H1 (cell line): ENCODE measurements at regions not wholly inside any gene's neighbourhood (a gene's known extent, or its start where the extent isn't known, plus 50 kb on each side); places are given as distances from the start of the nearest gene placed in this dataset.

Experiments used
- CTCF ChIA-PET: fragments of 300-600 bp; sonication (Branson Sonifier 250); formaldehyde crosslinking; loops from one replicate; lab custom pipeline; 2021; ENCODE audit not compliant: partially characterized antibody; lab: Charles Lee
- POLR2A ChIA-PET: fragments of 300-600 bp; sonication (Branson Sonifier 250); formaldehyde crosslinking; loops from one replicate; lab custom pipeline; 2021; ENCODE audit warnings: inconsistent platforms; ENCODE audit not compliant: partially characterized antibody; lab: Charles Lee
- DNase-seq, 2 experiments: peaks; one replicate each; pipeline versions ENCODE4 v3.0.0 to v3.0.0-alpha.2; 2010 to 2022; ENCODE audit warnings: low spot score in 2 of 2, low read depth in 1 of 2, mixed read lengths in 1 of 2
- FAIRE-seq: peaks from 2 replicates; lab custom pipeline; 2011; peaks lifted over from hg19 to GRCh38; lab: Jason Lieb, UNC
- H2AFZ ChIP-seq: 2 replicates; pipeline ENCODE4 v1.8.1; 2012; ENCODE audit warnings: low read length, inconsistent platforms
- H2AK5ac ChIP-seq: 2 replicates; pipeline ENCODE4 v1.6.1; 2013; ENCODE audit warnings: low read depth, low read length
- H2BK120ac ChIP-seq: replicated peaks from 2 replicates; pipeline ENCODE3; 2013; ENCODE audit warnings: low read depth, low read length, inconsistent platforms
- H2BK12ac ChIP-seq: 2 replicates; pipeline ENCODE4 v1.6.1; 2013; ENCODE audit warnings: low read depth, low read length
- H2BK15ac ChIP-seq: 2 replicates; pipeline ENCODE4 v1.6.1; 2013; ENCODE audit warnings: low read length
- H2BK20ac ChIP-seq: 2 replicates; pipeline ENCODE4 v1.6.1; 2013; ENCODE audit warnings: low read length
- H2BK5ac ChIP-seq: 2 replicates; pipeline ENCODE4 v1.6.1; 2013; ENCODE audit warnings: low read depth, low read length
- H3K14ac ChIP-seq: 2 replicates; pipeline ENCODE4 v1.6.1; 2013; ENCODE audit warnings: inconsistent platforms; ENCODE audit not compliant: insufficient read length
- H3K18ac ChIP-seq: 2 replicates; pipeline ENCODE4 v1.6.1; 2013; ENCODE audit warnings: low read length; ENCODE audit errors: extremely low read depth
- H3K23ac ChIP-seq: 2 replicates; pipeline ENCODE4 v1.6.1; 2013; ENCODE audit warnings: inconsistent platforms; ENCODE audit not compliant: insufficient read length
- H3K23me2 ChIP-seq: 2 replicates; pipeline ENCODE4 v1.6.1; 2013; ENCODE audit warnings: low read depth, low read length
- H3K27ac ChIP-seq: 2 replicates; pipeline ENCODE4 v1.6.1; 2011; ENCODE audit warnings: low read depth, low read length, inconsistent platforms
- H3K27me3 ChIP-seq, 4 experiments: replicated peaks in 1 of 4; 1 replicate in 1 of 4; 2 replicates in 3 of 4; pipeline versions ENCODE4 v1.6.1 to v1.8.1; 2011 to 2013; ENCODE audit warnings: low read length in 3 of 4, mild to moderate bottlenecking in 3 of 4, inconsistent platforms in 2 of 4, mixed read lengths in 2 of 4, moderate library complexity in 1 of 4; ENCODE audit not compliant: control insufficient read depth in 3 of 4, insufficient read depth in 3 of 4; ENCODE audit errors: extremely low read depth in 1 of 4
- H3K36me3 ChIP-seq, 4 experiments: 2 replicates each; pipeline versions ENCODE4 v1.6.1 to v1.8.1; 2011 to 2013; ENCODE audit warnings: mild to moderate bottlenecking in 4 of 4, low read length in 3 of 4, moderate library complexity in 2 of 4, control low read depth in 1 of 4, inconsistent platforms in 1 of 4; ENCODE audit not compliant: insufficient read depth in 4 of 4, control insufficient read depth in 2 of 4
- H3K4ac ChIP-seq: replicated peaks from 2 replicates; pipeline ENCODE3; 2013; ENCODE audit warnings: low read length, low read depth, mixed read lengths, inconsistent platforms; ENCODE audit not compliant: insufficient read length
- H3K4me1 ChIP-seq, 4 experiments: replicated peaks in 1 of 4; 1 replicate in 1 of 4; 2 replicates in 3 of 4; pipeline versions ENCODE4 v1.6.1 to v1.8.1; 2011 to 2013; ENCODE audit warnings: low read length in 3 of 4, inconsistent platforms in 2 of 4, mixed read lengths in 1 of 4; ENCODE audit not compliant: insufficient read depth in 4 of 4, control insufficient read depth in 3 of 4
- H3K4me2 ChIP-seq, 2 experiments: 2 replicates each; pipeline versions ENCODE4 v1.6.1 to v1.8.1; 2011 to 2013; ENCODE audit warnings: low read depth in 2 of 2, low read length in 2 of 2, control low read depth in 1 of 2, inconsistent platforms in 1 of 2, mild to moderate bottlenecking in 1 of 2; ENCODE audit not compliant: insufficient read depth in 1 of 2
- H3K4me3 ChIP-seq, 4 experiments: fragments of 200-600, 300-600 bp in 1 of 4; sonication (generic), shearing (Covaris generic), sonication (Bioruptor Twin) in 1 of 4; 2 replicates each; pipeline versions ENCODE4 v1.5.1 to v1.8.1; 2011 to 2016; ENCODE audit warnings: low read length in 4 of 4, low read depth in 3 of 4, control low read depth in 2 of 4, inconsistent platforms in 2 of 4, mild to moderate bottlenecking in 2 of 4, mixed read lengths in 1 of 4, moderate library complexity in 1 of 4; ENCODE audit not compliant: insufficient read depth in 2 of 4; ENCODE audit errors: extremely low read depth in 1 of 4
- H3K56ac ChIP-seq: replicated peaks from 2 replicates; pipeline ENCODE3; 2013; ENCODE audit warnings: low read depth, mild to moderate bottlenecking, mixed read lengths, low read length, inconsistent platforms; ENCODE audit not compliant: insufficient read length
- H3K79me1 ChIP-seq: 2 replicates; pipeline ENCODE4 v1.6.1; 2013; ENCODE audit warnings: low read depth, low read length, control low read depth
- H3K79me2 ChIP-seq, 2 experiments: 2 replicates each; pipeline versions ENCODE4 v1.6.1 to v1.8.1; 2012 to 2013; ENCODE audit warnings: low read length in 2 of 2, mild to moderate bottlenecking in 2 of 2, inconsistent platforms in 1 of 2; ENCODE audit not compliant: insufficient read depth in 2 of 2, control insufficient read depth in 1 of 2
- H3K9ac ChIP-seq, 4 experiments: replicated peaks in 1 of 4; 1 replicate in 1 of 4; 2 replicates in 3 of 4; pipeline versions ENCODE4 v1.6.1 to v1.8.1; 2011 to 2013; ENCODE audit warnings: low read depth in 3 of 4, low read length in 3 of 4, control low read depth in 2 of 4, mild to moderate bottlenecking in 2 of 4, moderate library complexity in 2 of 4, inconsistent platforms in 1 of 4; ENCODE audit errors: extremely low read depth in 1 of 4
- H3K9me3 ChIP-seq, 2 experiments: 2 replicates each; pipeline versions ENCODE4 v1.6.1 to v1.8.1; 2012 to 2013; ENCODE audit warnings: mild to moderate bottlenecking in 2 of 2, moderate library complexity in 2 of 2, control low read depth in 1 of 2, inconsistent platforms in 1 of 2, low read depth in 1 of 2, low read length in 1 of 2, mixed read lengths in 1 of 2; ENCODE audit not compliant: insufficient read depth in 2 of 2
- H4K20me1 ChIP-seq, 2 experiments: replicated peaks in 1 of 2; 2 replicates each; pipeline versions ENCODE3 to v1.8.1; 2011 to 2013; ENCODE audit warnings: inconsistent platforms in 2 of 2, low read length in 2 of 2, mild to moderate bottlenecking in 1 of 2; ENCODE audit not compliant: insufficient read depth in 2 of 2, control insufficient read depth in 1 of 2
- H4K5ac ChIP-seq: 2 replicates; pipeline ENCODE4 v1.6.1; 2013; ENCODE audit warnings: low read length, low read depth, mixed read lengths, inconsistent platforms; ENCODE audit not compliant: insufficient read length
- H4K8ac ChIP-seq: 2 replicates; pipeline ENCODE4 v1.8.0; 2013; ENCODE audit warnings: mild to moderate bottlenecking, moderate library complexity, low read length, inconsistent platforms; ENCODE audit not compliant: insufficient read depth; ENCODE audit errors: extremely low read depth
- H4K91ac ChIP-seq: replicated peaks from 2 replicates; pipeline ENCODE3; 2013; ENCODE audit warnings: low read length, mixed read lengths, inconsistent platforms; ENCODE audit not compliant: insufficient read length
- BCL11A ChIP-seq, 2 experiments: IDR thresholded peaks; one replicate each; pipeline ENCODE4 v1.6.1; 2011; ENCODE audit warnings: low read depth in 2 of 2, low read length in 2 of 2, mild to moderate bottlenecking in 2 of 2
- GABPA ChIP-seq: IDR thresholded peaks from 2 replicates; pipeline ENCODE4 v1.6.1; 2011; ENCODE audit warnings: mild to moderate bottlenecking, low read length, moderate library complexity, borderline replicate concordance; ENCODE audit not compliant: insufficient read depth
- PHF8 ChIP-seq: fragments of 200-600 bp; sonication (generic); conservative IDR thresholded peaks from 2 replicates; pipeline ENCODE4 v1.7.1; 2012; ENCODE audit warnings: low read depth, mild to moderate bottlenecking, inconsistent platforms, low read length, moderate library complexity
- RAD21 ChIP-seq, 2 experiments: IDR thresholded peaks in 1 of 2; conservative IDR thresholded peaks in 1 of 2; 2 replicates each; pipeline ENCODE4 v1.6.1; 2011; ENCODE audit warnings: low read depth in 2 of 2, low read length in 2 of 2, improper control_type of control experiment in 1 of 2, inconsistent platforms in 1 of 2, mild to moderate bottlenecking in 1 of 2, moderate library complexity in 1 of 2
- SP4 ChIP-seq: IDR thresholded peaks from 2 replicates; pipeline ENCODE4 v1.6.1; 2012; ENCODE audit warnings: low read length, inconsistent platforms
- SRF ChIP-seq: IDR thresholded peaks from 2 replicates; pipeline ENCODE4 v1.6.1; 2011; ENCODE audit warnings: mild to moderate bottlenecking, low read depth, low read length, moderate library complexity
- TEAD4 ChIP-seq: IDR thresholded peaks from 2 replicates; pipeline ENCODE4 v1.6.1; 2012; ENCODE audit warnings: low read depth, low read length, inconsistent platforms, mixed read lengths
- ZNF274 ChIP-seq: IDR thresholded peaks from 2 replicates; pipeline ENCODE4 v1.7.0; 2012; ENCODE audit warnings: low read length, borderline replicate concordance; ENCODE audit errors: extremely low read depth
- WGBS, 2 experiments: shearing (Covaris generic) in 1 of 2; methylation state at CpG; one replicate each; pipeline versions ENCODE4 v1.1.6 to v1.1.7; 2013 to 2015; ENCODE audit warnings: low lambda C conversion rate in 2 of 2, mixed read lengths in 2 of 2, inconsistent platforms in 1 of 2, low coverage in 1 of 2, missing lambda C conversion rate in 1 of 2; ENCODE audit not compliant: insufficient replicate concordance in 2 of 2, insufficient coverage in 1 of 2, insufficient read length in 1 of 2; ENCODE audit errors: extremely low coverage in 1 of 2, missing lambda C conversion rate in 1 of 2; 5-methylcytosine and 5-hydroxymethylcytosine counted together
- TF ChIP-seq, protein P1 (sequence below), 3 experiments: IDR thresholded peaks; 1 replicate in 2 of 3; 2 replicates in 1 of 3; pipeline versions ENCODE4 v1.5.1 to v1.6.1; 2011; ENCODE audit warnings: low read length in 3 of 3, mild to moderate bottlenecking in 3 of 3, inconsistent platforms in 2 of 3, low read depth in 1 of 3, moderate library complexity in 1 of 3; ENCODE audit not compliant: insufficient read depth in 1 of 3; ENCODE audit errors: control extremely low read depth in 1 of 3
- TF ChIP-seq, protein P2 (sequence below): IDR thresholded peaks from 2 replicates; pipeline ENCODE4 v1.6.1; 2011; ENCODE audit warnings: low read length, improper control_type of control experiment

DNA sequence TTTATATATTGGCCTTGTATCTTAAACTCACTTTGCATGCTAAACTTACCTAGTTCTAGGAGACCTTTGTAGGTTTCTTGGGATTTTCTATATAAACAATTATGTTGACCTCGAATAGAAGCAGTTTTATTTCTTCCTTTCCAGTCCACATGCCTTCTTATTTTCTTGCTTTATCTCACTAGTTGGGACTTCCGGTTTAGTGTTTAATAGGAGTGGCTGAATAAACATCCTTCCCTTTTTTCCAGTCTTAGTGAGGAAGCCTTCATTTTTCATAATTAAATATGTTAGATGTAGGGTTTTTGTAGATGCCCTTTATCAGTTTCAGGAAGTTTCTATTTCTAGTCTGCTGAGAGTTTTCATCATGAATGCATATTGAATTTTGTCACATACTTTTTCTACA, 347.3 kb upstream of the HNRNPA3 start:
- H3K4me1 ChIP-seq: no peaks in the 10 kb centered on the region
- H3K14ac ChIP-seq: no peak overlapping the region
- no peaks in the 10 kb centered on the region for H3K27me3 ChIP-seq
- H3K79me1 ChIP-seq: no peaks in the 10 kb centered on the region
- no peak overlapping the region for H3K23ac ChIP-seq
- H3K9ac ChIP-seq: no peak overlapping the region
- no peaks in the 10 kb centered on the region; a peak in 1 of 4 replicates for H3K9me3 ChIP-seq
- 92% methylated on average over 2 of the region's 2 CpGs; no CpG with 5 or more reads in 1 of the 2 experiments for WGBS, 2 experiments
- no peak overlapping the region for H3K56ac ChIP-seq
- no peak overlapping the region for H3K18ac ChIP-seq
- H3K4me2 ChIP-seq: no peak overlapping the region
- DNase-seq (no peak), FAIRE-seq (no peak)
- no peak overlapping the region for H4K91ac ChIP-seq
- H3K36me3 ChIP-seq: no peaks in the 10 kb centered on the region
- POLR2A ChIA-PET: no interaction called here
- H3K4me3 ChIP-seq: no peak overlapping the region
- H3K27ac ChIP-seq: no peak overlapping the region
- no peak for TF ChIP-seq GABPA
- no peak for TF ChIP-seq BCL11A (IDR thresholded peaks at IDR 0.05; ENCODE audit: low read depth in 2 of 2, low read length in 2 of 2)
- TF ChIP-seq TEAD4: no peak
- TF ChIP-seq ZNF274: no peak
- TF ChIP-seq RAD21 (IDR thresholded peaks at IDR 0.05 in 1 of 2, conservative IDR thresholded peaks at IDR 0.05 in 1 of 2; ENCODE audit: low read depth in 2 of 2, low read length in 2 of 2): no peak
- TF ChIP-seq SRF: no peak
- no peak for TF ChIP-seq PHF8
- TF ChIP-seq, protein P1, sequence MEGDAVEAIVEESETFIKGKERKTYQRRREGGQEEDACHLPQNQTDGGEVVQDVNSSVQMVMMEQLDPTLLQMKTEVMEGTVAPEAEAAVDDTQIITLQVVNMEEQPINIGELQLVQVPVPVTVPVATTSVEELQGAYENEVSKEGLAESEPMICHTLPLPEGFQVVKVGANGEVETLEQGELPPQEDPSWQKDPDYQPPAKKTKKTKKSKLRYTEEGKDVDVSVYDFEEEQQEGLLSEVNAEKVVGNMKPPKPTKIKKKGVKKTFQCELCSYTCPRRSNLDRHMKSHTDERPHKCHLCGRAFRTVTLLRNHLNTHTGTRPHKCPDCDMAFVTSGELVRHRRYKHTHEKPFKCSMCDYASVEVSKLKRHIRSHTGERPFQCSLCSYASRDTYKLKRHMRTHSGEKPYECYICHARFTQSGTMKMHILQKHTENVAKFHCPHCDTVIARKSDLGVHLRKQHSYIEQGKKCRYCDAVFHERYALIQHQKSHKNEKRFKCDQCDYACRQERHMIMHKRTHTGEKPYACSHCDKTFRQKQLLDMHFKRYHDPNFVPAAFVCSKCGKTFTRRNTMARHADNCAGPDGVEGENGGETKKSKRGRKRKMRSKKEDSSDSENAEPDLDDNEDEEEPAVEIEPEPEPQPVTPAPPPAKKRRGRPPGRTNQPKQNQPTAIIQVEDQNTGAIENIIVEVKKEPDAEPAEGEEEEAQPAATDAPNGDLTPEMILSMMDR (IDR thresholded peaks at IDR 0.05; ENCODE audit: control extremely low read depth in 1 of 3, insufficient read depth in 1 of 3, low read depth in 1 of 3, low read length in 3 of 3): no peak
- TF ChIP-seq, protein P2, sequence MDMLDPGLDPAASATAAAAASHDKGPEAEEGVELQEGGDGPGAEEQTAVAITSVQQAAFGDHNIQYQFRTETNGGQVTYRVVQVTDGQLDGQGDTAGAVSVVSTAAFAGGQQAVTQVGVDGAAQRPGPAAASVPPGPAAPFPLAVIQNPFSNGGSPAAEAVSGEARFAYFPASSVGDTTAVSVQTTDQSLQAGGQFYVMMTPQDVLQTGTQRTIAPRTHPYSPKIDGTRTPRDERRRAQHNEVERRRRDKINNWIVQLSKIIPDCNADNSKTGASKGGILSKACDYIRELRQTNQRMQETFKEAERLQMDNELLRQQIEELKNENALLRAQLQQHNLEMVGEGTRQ: no peak
- TF ChIP-seq SP4: no peak
- H4K20me1 ChIP-seq: no peaks in the 10 kb centered on the region
- H2BK20ac ChIP-seq: no peak overlapping the region
- no peak overlapping the region for H2AK5ac ChIP-seq
- no peak overlapping the region for H2AFZ ChIP-seq
- H3K4ac ChIP-seq: no peak overlapping the region
- no peak overlapping the region for H2BK120ac ChIP-seq
- H2BK5ac ChIP-seq: no peak overlapping the region
- no peak overlapping the region for H4K8ac ChIP-seq
- H2BK15ac ChIP-seq: no peak overlapping the region
- CTCF ChIA-PET: no interaction called here
- H3K23me2 ChIP-seq: no peaks in the 10 kb centered on the region
- no peak overlapping the region for H4K5ac ChIP-seq
- no peaks in the 10 kb centered on the region for H3K79me2 ChIP-seq
- no peak overlapping the region for H2BK12ac ChIP-seq
